Rectal smooth muscle tissue (tissue), 1 donor: ENCODE measurements at regions not wholly inside any gene's neighbourhood (a gene's known extent, or its start where the extent isn't known, plus 50 kb on each side); places are given as distances from the start of the nearest gene placed in this dataset.
"Not testable (repeated sequence)": the region's sequence is repeated elsewhere in the genome, so short reads cannot be mapped to it uniquely, and the experiment has no call there.

Source experiments
- H3K27ac ChIP-seq: one replicate; pipeline ENCODE4 v1.7.0; 2013; ENCODE audit warnings: low read depth, low read length, inconsistent platforms
- H3K27me3 ChIP-seq: one replicate; pipeline ENCODE4 v1.7.0; 2013; ENCODE audit warnings: low read length; ENCODE audit not compliant: control insufficient read depth, insufficient read depth
- H3K36me3 ChIP-seq: one replicate; pipeline ENCODE4 v1.7.0; 2013; ENCODE audit warnings: low read length; ENCODE audit not compliant: control insufficient read depth, insufficient read depth
- H3K4me1 ChIP-seq: one replicate; pipeline ENCODE4 v1.7.0; 2013; ENCODE audit warnings: low read length; ENCODE audit not compliant: control insufficient read depth, insufficient read depth
- H3K4me3 ChIP-seq: one replicate; pipeline ENCODE4 v1.7.0; 2013; ENCODE audit warnings: low read length
- H3K9ac ChIP-seq: one replicate; pipeline ENCODE4 v1.7.0; 2013; ENCODE audit warnings: low read length

DNA sequence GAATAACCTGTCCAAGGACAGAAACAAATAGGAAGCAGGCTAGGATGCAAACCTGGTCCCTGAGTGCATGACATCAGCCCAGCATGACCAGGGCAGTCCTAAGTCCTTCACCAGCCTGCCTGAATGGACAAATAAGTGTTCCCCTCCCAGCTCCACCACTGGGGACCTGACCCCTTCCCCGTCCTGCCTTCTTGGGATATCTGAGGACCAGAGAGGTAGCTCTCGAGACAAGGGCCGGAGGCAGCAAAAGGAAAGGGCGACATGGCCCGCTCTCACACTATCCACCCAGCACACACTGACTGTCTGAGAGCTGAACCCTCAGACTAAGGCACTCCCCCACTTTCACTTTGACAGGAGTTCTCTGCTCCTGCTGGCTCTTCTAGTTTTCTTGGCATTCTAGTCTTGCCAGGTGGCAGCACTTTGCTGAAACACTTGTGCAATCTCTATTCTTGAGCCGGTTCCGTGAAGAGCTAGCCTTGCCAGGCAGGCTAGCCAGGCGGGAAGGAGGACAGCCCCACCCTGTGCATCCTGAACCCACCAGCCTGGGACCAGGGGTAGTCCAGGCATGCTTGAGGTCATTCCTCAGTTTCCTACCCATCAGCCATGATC is 251.1 kb upstream of the RAB4A start:
- Histone ChIP-seq H3K4me3 (no peak overlapping the region), H3K27me3 (no peaks in the 10 kb centered on the region), H3K9ac (no peak overlapping the region), H3K27ac (no peak overlapping the region), H3K4me1 (peaks cover 6% of the 10 kb centered on the region), H3K36me3 (no peaks in the 10 kb centered on the region)

DNA sequence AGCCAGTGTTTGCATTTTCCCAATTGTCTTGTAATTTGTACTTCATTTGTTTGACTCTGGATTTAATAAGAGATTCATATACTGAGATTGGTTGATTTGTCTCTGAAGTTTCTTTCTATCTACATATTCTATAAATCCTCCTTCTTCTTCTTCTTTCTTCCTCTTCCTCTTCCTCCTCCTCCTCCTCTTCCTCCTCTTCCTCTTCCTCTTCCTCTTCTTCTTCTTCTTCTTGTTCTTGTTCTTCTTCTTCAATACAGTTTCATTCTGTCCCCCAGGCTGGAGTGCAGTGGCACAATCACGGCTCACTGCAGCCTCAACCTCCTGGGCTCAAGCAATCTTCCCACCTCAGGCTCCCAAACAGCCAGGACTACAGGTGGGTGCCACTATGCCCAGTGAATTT is 249.9 kb upstream of the RAB4A start:
- not testable (repeated sequence) for H3K36me3 ChIP-seq, H3K9ac ChIP-seq, H3K27me3 ChIP-seq, H3K4me1 ChIP-seq, H3K27ac ChIP-seq, H3K4me3 ChIP-seq

DNA sequence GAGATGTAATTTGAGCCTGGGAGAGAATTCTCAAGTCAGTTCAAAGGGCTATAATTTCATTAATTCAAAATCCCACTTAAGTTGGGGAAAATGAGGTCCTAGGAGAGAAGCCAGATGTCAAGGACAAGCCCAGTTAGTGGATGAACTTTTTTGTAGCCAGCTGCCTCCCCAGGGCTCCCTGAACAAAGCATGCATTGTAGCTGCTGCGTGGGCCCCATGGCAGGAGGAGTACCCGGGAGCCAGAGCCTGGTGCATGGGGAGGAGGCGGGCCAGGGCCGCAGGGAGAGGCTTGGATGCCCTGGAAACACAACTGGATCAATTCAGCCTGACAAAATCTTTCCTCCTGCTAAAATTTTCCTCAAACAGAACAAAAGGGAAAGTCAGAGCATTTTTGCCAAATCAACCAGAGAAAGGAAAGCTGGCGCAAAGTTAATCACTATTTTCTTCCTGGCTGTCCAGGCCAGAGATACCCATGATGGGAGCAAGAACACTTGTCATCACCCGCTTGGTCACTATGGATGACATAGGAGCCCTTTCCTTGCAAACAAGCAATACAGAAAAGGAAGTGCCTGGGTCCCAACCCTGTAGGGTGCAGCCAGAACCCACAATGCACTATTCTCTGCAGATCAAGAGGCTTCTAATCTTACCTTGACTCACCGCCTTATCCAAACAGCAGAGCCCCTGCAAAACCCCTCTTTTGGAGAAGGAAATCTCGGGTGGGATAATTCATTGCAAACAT is 248.1 kb upstream of the RAB4A start:
- no peak overlapping the region for H3K4me3 ChIP-seq
- H3K36me3 ChIP-seq: no peaks in the 10 kb centered on the region
- H3K9ac ChIP-seq: no peak overlapping the region
- no peaks in the 10 kb centered on the region for H3K27me3 ChIP-seq
- peaks cover 6% of the 10 kb centered on the region for H3K4me1 ChIP-seq
- no peak overlapping the region for H3K27ac ChIP-seq

DNA sequence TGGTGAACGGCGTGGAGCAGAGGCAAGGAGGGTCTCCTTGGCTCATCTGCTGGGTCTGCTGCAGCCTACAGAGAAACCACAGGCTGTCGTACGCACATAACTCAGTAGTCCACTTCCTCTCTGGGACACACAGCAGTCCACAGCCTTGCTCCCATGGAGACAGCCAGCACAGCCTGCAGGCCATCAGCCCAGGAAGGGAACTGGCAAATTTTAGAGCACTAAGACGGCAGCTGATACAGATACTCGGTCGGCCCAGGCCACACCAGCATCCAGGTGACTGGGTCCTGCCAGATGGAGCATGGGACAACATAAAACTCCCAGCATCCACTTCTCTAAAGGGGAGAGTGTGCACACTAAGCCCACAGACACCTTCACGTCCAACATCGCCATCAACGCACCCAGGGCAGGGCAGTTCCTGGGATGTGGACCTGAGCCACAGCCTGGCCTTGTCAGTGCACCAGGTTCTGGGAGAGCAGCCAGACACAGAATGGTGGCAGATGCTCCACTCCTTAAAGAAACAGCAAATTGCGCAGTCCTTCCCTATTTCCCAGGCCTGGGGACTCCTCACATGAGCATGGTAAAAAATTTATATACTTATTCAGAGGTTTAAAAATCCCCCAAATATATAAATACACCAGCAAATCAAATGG is 247.1 kb upstream of the RAB4A start:
- Histone ChIP-seq H3K9ac (no peak overlapping the region), H3K36me3 (no peaks in the 10 kb centered on the region), H3K27me3 (no peaks in the 10 kb centered on the region), H3K4me1 (peaks cover 6% of the 10 kb centered on the region), H3K27ac (no peak overlapping the region), H3K4me3 (no peak overlapping the region)

DNA sequence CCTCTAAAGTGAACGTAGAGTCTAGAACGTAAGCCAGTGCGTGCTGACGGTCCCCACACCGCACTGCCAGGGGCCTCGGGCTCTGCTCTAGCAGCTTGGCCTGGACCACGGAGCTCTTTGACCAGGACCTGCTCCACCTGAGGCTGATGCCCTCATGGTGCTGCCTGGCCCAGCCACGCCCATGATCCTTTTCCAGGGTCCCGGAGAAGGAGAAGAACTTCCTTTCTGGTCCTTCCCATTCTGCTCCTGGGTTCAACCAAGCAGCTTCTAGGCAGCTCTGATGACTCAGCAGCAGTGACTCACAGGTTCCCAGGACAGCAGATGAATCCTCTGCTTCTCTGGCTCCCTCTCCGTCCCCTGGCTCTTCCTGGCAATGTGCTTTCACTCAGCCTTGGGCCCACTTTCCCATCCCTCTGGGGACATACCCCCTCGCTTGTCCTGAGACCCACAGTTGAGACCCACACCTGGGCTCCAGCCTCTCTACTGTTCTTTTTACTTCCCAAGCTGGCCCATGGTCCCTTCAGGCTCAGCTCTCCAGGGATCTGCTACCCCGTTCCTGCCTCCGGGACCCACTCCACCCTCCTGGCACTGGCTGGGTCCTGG is 246.3 kb upstream of the RAB4A start:
- H3K4me1 ChIP-seq: peaks cover 6% of the 10 kb centered on the region
- H3K9ac ChIP-seq: no peak overlapping the region
- no peak overlapping the region for H3K4me3 ChIP-seq
- H3K36me3 ChIP-seq: no peaks in the 10 kb centered on the region
- H3K27me3 ChIP-seq: no peaks in the 10 kb centered on the region
- H3K27ac ChIP-seq: no peak overlapping the region

DNA sequence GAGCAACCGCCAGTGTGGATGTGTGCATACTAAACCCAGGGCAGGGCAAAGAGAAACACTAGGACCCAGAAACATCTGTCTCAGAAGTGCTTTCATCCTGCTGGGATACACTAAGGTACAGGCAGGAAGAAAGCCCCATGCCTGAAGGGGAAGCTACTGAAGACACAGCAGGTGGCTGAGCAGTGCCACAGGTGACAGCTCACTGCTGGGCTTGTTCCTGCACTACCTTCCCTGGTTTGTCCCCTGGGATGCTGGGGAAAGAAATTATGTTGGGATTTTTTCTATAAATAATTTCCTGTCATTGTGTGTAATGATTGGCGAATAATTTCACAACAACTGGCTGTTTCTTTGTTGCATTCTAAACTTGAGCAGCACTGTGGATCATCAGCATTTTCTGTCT is 245.3 kb upstream of the RAB4A start:
- Histone ChIP-seq H3K4me1 (peaks cover 6% of the 10 kb centered on the region), H3K27ac (no peak overlapping the region), H3K27me3 (no peaks in the 10 kb centered on the region), H3K4me3 (no peak overlapping the region), H3K9ac (no peak overlapping the region), H3K36me3 (no peaks in the 10 kb centered on the region)

DNA sequence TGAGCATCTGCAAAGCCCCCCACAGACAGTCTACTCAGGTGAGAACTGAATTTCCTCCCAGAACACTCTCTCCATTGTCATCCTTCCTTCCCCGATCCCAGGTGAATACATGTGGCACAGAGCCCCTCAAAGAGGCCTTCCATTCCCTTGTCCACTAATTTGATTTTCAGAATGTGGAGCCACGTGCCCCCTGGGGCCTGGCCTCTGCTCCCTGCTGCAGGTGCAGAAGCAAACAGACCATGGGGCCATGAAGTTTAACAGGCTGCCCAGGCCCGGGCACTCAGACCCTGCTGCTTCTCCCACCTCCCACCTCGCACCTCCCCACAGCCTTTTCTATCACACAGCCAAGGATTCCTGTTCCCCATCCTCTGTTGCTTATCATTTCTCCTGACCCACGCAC is 243.8 kb upstream of the RAB4A start:
- no peak overlapping the region for H3K9ac ChIP-seq
- H3K4me3 ChIP-seq: no peak overlapping the region
- no peaks in the 10 kb centered on the region for H3K36me3 ChIP-seq
- no peaks in the 10 kb centered on the region for H3K27me3 ChIP-seq
- H3K27ac ChIP-seq: no peak overlapping the region
- H3K4me1 ChIP-seq: peaks cover 6% of the 10 kb centered on the region

DNA sequence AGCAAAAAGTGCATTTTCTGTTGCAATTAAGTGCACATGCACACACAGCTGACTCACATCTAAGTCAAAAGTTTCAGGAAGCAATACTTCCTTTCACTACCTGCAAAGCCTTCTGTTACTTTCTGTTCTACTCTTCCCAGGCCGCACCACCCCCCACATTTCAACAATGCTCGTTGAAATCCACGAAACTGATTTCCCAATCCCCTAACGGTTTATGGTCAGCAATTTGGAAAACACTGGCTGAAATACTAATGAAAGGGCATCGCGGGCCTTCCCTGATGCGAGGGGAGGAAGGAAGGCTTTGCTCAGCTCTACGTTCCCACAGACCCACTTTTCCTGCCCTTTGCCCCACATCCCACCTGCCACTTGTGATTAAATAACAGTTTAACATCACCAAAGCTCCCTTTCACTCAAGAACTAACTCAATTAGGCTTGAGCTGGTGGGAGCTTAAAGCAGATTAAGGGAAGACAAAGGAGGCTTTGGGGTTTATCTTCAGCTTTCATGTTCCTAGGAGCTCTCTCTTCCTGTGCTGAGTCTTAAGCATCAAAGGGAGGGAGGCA is 243.2 kb upstream of the RAB4A start:
- no peaks in the 10 kb centered on the region for H3K27me3 ChIP-seq
- no peak overlapping the region for H3K9ac ChIP-seq
- peaks cover 6% of the 10 kb centered on the region for H3K4me1 ChIP-seq
- no peak overlapping the region for H3K27ac ChIP-seq
- H3K4me3 ChIP-seq: no peak overlapping the region
- no peaks in the 10 kb centered on the region for H3K36me3 ChIP-seq

DNA sequence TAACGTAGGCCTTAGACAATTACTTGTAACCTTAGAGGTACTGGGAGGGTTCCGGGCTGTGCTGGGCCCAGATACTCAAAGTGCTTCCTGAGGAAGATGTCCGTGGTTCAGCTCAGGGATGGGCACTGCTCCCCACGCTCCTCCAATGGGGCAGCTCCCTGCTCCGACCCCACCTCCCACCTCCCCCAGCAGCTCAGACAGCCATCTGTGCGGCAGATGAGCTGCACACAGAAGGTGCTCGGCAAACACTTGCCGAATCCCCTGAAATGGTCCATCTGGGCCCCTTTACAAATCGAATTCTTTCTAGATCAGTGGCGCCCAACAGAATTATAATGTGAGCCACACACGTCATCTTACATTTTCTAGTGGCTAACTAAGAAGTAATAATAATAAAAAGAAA is 242.4 kb upstream of the RAB4A start:
- Histone ChIP-seq H3K27me3 (no peaks in the 10 kb centered on the region), H3K36me3 (no peaks in the 10 kb centered on the region), H3K4me1 (peaks cover 6% of the 10 kb centered on the region), H3K4me3 (no peak overlapping the region), H3K9ac (no peak overlapping the region), H3K27ac (no peak overlapping the region)

DNA sequence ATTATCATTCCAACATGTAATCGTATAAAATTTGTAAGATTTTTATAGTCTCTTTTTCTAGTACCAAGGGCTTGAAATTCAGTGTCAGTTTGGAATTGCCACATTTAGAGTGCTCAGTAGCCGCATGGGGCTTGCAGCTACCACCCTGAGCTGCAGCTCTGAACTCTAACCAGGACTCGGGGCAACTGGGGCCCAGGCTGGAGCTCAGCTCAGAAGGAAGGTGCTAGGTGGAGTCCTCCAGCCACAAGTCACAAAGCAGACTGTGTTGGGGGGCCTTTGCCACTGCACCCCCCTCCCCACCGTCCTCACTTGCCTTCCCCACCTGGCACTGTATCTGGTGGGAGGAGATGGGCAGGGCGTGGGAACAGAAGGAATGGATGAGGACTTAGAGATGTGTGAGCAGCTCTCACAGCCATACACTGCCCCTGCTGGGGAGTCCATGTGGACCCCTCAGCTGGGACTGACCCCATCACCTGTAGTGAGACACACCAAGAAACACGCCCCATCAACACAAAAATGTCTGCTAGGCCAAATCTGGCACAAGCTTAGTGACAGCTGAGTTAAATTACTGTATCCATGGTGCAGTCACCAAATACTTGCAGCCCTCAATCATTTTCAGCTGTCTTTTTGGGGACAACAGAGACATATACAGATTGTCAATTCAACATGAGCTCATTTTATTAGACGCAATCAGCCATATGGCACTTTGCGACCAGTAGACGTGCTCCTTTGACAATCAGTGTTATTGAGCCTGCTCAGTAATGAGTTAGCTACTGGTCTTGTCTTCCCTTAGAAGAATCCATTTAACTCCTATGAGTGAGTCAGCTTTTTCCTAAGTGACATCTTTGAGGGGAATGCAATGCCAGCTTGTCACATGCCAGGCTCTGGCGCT is 241.7 kb upstream of the RAB4A start:
- H3K27me3 ChIP-seq: no peaks in the 10 kb centered on the region
- no peak overlapping the region for H3K4me3 ChIP-seq
- H3K9ac ChIP-seq: no peak overlapping the region
- peaks cover 2% of the 10 kb centered on the region for H3K4me1 ChIP-seq
- no peak overlapping the region for H3K27ac ChIP-seq
- H3K36me3 ChIP-seq: no peaks in the 10 kb centered on the region

DNA sequence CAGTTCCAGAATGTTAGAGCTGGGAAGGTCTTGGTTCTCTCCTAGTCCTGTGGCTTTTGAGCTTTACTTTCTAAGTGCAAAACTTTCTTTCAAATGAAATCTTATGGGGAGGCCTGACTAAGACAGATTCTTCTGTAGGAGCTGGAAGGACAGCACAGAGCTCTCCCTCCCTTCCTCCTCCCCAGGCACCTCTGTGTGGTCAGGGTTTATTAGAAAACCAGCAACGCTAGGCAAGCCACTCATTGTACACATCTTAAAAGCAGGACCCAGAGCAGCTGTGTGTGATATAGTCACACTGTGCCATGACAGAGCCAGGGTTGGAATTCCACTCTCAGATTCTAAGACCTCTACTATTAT is 241.1 kb upstream of the RAB4A start:
- Histone ChIP-seq H3K4me3 (no peak overlapping the region), H3K9ac (no peak overlapping the region), H3K27me3 (no peaks in the 10 kb centered on the region), H3K36me3 (no peaks in the 10 kb centered on the region), H3K4me1 (no peaks in the 10 kb centered on the region), H3K27ac (no peak overlapping the region)

DNA sequence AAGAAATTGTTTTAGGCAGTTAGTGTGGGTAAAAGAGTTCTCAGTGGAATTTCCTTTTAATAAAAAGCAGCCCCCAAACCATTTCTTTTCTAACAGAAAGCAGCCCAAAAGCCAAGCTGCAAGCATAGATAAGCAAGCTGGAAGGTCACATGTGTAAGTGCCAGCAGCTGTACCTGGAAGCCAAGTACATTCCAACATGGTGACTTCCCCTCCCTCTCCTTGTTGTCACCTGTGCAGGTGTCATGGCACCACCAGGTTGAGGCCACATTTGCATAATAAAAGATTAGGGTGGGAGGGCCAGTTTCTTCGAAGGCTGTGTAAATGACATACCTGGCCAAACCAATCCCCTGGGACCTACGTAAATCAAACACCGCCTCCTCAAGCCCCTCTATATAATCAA is 240.3 kb upstream of the RAB4A start:
- Histone ChIP-seq H3K9ac (no peak overlapping the region), H3K4me3 (no peak overlapping the region), H3K27ac (no peak overlapping the region), H3K4me1 (no peaks in the 10 kb centered on the region), H3K27me3 (no peaks in the 10 kb centered on the region), H3K36me3 (no peaks in the 10 kb centered on the region)
